NCI-H82 treated with DMSO at 0.1 percent for 48 hours (cell line): ENCODE measurements at regions not wholly inside any gene's neighbourhood (a gene's known extent, or its start where the extent isn't known, plus 50 kb on each side); places are given as distances from the start of the nearest gene placed in this dataset.

Source experiments
- DNase-seq: peaks from one replicate; lab custom pipeline; 2025; ENCODE audit not compliant: unreplicated experiment; lab: John Stamatoyannopoulos, UW

DNA sequence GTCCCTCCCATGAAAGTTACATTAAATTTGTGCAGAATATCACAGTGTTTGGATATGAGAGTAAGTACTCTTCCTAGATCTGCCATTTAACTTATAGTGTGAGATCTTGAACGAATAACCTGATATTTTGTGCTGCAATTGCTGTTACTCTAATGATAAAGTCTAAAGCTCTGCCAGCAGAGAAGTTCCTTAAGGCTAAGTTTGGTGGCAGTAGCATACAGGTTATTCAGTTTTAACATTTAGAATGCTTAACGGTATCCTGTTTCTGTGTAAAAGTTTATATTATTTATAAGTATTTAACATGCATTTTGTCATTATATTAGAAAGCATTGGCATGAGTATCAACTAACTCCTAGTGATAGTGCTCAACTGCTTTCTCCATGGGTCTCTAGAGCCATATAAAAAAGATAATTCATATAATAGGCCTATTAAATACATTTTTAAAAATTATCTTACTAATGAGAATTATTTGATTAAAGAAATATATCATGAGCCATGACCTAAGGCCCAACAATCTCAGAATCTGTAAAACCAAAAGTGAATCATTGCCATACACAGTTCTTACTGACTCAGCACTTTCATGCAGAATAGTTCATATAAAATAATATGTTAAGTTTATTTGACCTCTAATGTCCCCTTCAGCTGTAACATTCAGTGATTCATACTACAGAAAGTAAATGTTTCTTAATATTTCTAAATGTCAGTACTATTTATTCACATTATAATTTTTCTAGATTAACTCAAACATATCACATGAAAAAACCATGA, 1058.6 kb downstream of the TRHDE start:
- no peak for DNase-seq

- no peak for DNase-seq
Measured at GRCh38 chr12:73341559-73342247, 1069.5 kb downstream of the TRHDE start.

- DNase-seq = no peak
Measured at GRCh38 chr12:73342733-73343132, 1070.6 kb downstream of the TRHDE start.

DNA sequence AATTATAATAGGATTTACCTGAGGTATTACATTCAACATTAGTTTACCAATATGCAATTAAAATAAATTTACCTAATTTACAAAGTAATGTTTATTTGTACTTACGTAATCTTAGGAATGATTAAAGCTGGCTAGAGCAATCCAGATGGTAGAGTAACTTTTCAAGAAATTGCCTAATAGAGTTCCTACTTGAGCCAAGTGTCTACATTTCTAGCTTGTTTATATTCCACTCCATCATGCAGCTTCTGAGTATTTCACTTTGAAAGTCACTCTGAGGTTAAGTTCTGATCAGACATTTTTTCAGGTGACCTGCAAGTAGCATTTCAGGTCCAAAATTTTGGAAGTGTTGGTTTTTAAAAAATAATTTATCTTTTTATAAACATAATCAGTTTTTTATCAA, 1080.7 kb downstream of the TRHDE start:
- no peak for DNase-seq

DNA sequence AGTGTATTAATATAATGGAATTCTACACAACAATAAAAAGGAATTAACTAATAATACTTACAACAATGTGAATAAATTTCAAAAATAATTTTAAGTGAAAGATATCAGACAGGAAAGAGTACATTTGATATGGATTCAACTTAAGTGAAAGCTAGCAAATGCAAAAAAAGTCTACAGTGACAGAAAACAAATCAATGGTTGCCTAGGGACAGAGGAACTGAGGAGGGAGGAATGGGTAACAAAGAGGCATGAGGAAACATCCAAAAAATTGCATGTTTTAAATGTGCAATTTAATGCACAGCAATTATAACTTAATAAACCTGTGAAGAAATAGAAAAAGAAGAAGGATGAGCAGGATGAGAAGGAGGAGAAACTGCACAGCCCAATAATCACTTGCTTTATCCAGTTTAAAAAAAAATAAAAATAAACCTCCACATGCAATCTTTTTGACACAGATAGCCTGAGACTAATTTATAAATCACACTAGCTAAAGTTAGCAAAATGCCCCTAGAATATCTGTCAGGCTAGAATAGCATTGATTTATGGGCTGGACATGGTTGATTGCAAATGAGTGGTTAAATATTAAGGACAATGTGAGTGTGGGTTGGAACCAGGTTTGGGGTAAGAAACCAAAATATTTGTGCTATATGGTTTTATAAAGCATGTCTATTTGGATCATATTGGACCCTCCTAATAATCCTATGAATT, 1089.1 kb downstream of the TRHDE start:
- DNase-seq = no peak

GRCh38 chr12:73361864-73362230, 1089.7 kb downstream of the TRHDE start:
- DNase-seq = no peak

- no peak for DNase-seq
Measured at GRCh38 chr12:73362666-73363065, 1090.5 kb downstream of the TRHDE start.

DNA sequence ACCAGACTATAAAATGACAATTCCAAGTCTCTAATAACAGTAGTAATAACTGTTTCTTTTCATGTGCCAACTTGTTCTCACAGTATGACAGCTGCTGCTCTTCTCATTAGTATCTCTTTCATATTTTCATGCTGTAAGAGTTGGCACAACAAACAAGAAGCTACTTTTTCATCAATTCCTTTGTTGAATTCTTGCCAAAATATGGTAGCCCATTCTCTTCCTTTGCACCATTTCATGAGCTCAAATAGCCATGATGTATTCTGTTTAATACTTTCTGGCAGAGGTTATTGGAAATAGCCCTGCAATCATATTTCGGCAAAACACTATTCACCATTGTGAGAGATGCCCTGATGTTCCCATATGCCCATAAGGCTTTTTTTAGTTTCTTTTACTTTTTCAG, 1100.7 kb downstream of the TRHDE start:
- no peak for DNase-seq

- DNase-seq = no peak
Measured at GRCh38 chr12:73374360-73374759, 1102.2 kb downstream of the TRHDE start.

GRCh38 chr12:73383584-73384222, 1111.5 kb downstream of the TRHDE start:
- DNase-seq = no peak

DNA sequence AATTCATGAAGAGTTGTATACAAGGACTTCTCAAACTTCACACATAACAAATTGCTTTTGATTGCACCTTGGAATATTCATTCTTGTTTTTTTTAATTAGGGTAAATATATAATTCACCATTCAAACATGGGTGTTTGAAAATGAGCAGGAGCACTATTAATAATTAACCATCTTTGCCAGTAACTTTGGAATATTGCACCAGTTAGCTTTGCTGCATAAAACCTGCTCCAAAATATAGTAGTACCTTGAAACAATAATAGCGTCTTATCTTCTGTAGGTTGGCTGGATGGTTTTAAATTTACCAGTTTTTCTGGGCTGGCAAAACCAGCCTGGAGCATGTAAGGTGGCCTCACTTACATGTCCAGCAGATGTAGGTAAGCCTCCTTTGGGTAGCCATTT, 1112.4 kb downstream of the TRHDE start:
- DNase-seq = no peak

DNA sequence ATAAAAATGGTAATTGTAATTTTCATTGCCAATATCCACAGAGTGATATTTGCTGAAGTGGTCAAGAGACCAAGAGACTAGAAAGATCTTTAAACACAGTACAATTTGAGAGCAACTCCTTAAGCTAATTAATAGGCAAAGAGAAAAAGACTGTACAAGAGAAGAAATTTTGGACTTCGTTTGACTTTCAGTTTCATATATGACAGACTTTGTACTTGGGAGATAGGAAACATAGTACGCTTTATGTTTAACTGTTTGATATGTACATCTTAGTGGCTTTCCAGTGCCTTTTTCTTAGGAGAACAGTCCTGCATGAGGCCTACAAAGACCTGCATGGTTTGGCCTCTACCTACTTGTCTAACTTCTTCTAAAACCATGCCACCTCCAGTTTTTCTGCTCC, 1118.1 kb downstream of the TRHDE start:
- no peak for DNase-seq

- DNase-seq = no peak
Measured at GRCh38 chr12:73413051-73413450, 1124.6 kb upstream of the ATXN7L3B start.

GRCh38 chr12:73413974-73414373, 1123.7 kb upstream of the ATXN7L3B start:
- DNase-seq = no peak

GRCh38 chr12:73414926-73415325, 1122.7 kb upstream of the ATXN7L3B start:
- no peak for DNase-seq

GRCh38 chr12:73418541-73418940, 1119.1 kb upstream of the ATXN7L3B start:
- DNase-seq = no peak

DNA sequence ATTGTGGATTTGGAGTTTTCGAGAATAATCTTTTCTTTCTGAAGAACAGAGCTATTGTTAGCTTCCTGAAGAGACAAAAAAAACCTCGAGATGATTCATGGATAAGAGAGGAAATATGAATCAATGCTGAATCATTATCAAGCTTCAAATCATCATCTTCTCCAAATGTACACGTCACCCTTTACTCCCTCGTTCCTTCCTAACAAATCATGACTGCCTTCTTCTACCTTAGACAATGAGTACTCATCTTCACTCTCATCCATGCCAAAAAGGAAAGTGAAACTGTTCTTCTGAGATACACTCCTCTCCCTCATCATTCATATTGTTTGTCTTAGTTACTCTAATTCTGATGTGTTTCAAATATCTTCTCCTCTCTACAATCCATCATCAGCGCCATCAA, 1115.8 kb upstream of the ATXN7L3B start:
- no peak for DNase-seq

GRCh38 chr12:73424484-73424883, 1113.2 kb upstream of the ATXN7L3B start:
- no peak for DNase-seq

GRCh38 chr12:73445658-73446324, 1091.8 kb upstream of the ATXN7L3B start:
- no peak for DNase-seq

DNA sequence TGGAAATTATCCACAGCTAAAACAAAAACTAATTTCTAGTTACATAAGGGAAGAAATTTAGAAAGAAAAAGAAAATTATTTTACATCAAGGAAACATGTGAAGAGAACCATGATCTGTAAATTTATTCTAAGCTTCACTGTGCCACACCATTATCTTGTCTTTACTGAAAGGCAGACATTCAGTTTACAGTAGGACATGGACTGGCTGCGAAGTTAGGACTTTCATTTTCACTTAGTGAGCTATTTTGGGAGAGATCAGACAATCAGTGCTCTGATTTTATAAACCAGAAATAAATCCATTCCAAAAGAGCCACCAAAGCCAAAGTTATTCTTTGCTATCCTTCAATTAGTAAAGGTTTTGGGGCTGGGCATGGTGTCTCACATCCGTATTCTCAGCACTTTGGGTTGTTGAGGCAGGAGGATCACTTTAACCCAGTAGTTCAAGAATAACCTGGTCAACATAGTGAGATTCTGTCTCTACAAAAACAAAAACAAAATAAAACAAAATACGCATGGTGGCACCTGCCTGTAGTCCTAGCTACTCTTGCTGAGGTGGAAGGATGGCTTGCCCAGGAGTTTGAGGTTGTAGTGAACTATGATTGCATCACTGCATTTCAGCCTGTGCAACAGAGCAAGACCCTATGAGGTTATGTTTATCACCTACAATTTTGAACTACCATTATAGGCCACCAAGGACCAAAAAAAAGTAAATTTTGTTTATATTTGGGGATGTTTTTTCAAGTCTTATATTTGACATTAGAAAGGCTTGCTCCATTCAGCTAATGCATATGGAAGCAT, 1084.8 kb upstream of the ATXN7L3B start:
- DNase-seq = no peak
